SK-N-MC (cell line): ENCODE measurements at regions not wholly inside any gene's neighbourhood (a gene's known extent, or its start where the extent isn't known, plus 50 kb on each side); places are given as distances from the start of the nearest gene placed in this dataset.
"Not testable (repeated sequence)": the region's sequence is repeated elsewhere in the genome, so short reads cannot be mapped to it uniquely, and the experiment has no call there.

ENCODE experiments used
- EZH2 ChIP-seq: fragments of 200-600 bp; sonication (generic); IDR thresholded peaks from one replicate; pipeline ENCODE4 v1.6.1; 2017; ENCODE audit warnings: antibody characterized with exemption
- FOXP2 ChIP-seq: optimal IDR thresholded peaks from 2 replicates; pipeline ENCODE3; 2011; ENCODE audit warnings: mild to moderate bottlenecking, moderate library complexity; ENCODE audit not compliant: insufficient read depth; ENCODE audit errors: extremely low read length, control extremely low read depth
- POLR2AphosphoS5 ChIP-seq: IDR thresholded peaks from 2 replicates; pipeline ENCODE4 v1.6.1; 2012; ENCODE audit warnings: mild to moderate bottlenecking, low read depth, low read length, borderline replicate concordance

DNA sequence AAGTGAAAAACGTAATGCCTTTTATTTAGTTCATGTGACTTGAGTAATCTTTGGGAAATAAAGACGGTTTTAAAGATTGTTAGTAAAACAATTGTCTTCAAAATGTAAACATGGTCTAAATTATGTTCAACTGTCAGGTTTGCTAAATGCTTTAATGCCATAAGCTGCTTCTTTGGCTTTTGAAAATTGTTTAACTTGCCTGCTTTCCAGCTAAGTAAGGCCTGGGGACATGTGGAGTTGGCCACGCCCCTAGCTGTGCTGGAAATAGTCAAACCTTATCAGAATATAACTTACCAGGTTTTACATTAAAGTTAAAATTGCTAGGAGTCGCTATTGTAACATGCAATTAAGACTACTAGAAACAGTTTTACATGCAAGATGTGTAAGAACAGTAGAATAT is 203.9 kb downstream of the B3GLCT start:
- not testable (repeated sequence) for TF ChIP-seq POLR2AphosphoS5, EZH2, FOXP2
